COLO829 (cell line): ENCODE measurements at regions not wholly inside any gene's neighbourhood (a gene's known extent, or its start where the extent isn't known, plus 50 kb on each side); places are given as distances from the start of the nearest gene placed in this dataset.
"Not testable (repeated sequence)": the region's sequence is repeated elsewhere in the genome, so short reads cannot be mapped to it uniquely, and the experiment has no call there.

ENCODE experiments used
- DNase-seq: peaks from one replicate; pipeline ENCODE4 v3.0.0; 2012; ENCODE audit warnings: low spot score

- DNase-seq = not testable (repeated sequence)
Observed at GRCh38 chr12:102666176-102666575, 185.8 kb upstream of the IGF1 start.

GRCh38 chr12:102659200-102659911 is 179.0 kb upstream of the IGF1 start:
- DNase-seq = no peak

GRCh38 chr12:102653406-102653805 is 173.0 kb upstream of the IGF1 start:
- no peak for DNase-seq

GRCh38 chr12:102652645-102653313 is 172.4 kb upstream of the IGF1 start:
- DNase-seq = no peak

GRCh38 chr12:102645968-102646367 is 165.6 kb upstream of the IGF1 start:
- no peak for DNase-seq

- DNase-seq = no peak
Observed at GRCh38 chr12:102643879-102644575, 163.7 kb upstream of the IGF1 start.

- no peak for DNase-seq
Observed at GRCh38 chr12:102642199-102642598, 161.8 kb upstream of the IGF1 start.

- not testable (repeated sequence) for DNase-seq
Observed at GRCh38 chr12:102640658-102641057, 160.3 kb upstream of the IGF1 start.

GRCh38 chr12:102638777-102639176 is 158.4 kb upstream of the IGF1 start:
- DNase-seq = no peak

- DNase-seq = no peak
Observed at GRCh38 chr12:102633981-102634605, 153.7 kb upstream of the IGF1 start.

GRCh38 chr12:102631274-102631673 is 150.9 kb upstream of the IGF1 start:
- DNase-seq = peak; percentile 65

- DNase-seq = no peak
Observed at GRCh38 chr12:102629262-102629888, 149.0 kb upstream of the IGF1 start.

GRCh38 chr12:102625819-102626218 is 145.5 kb upstream of the IGF1 start:
- no peak for DNase-seq

- no peak for DNase-seq
Observed at GRCh38 chr12:102622618-102623017, 142.3 kb upstream of the IGF1 start.

GRCh38 chr12:102618197-102618877 is 138.0 kb upstream of the IGF1 start:
- no peak for DNase-seq

- no peak for DNase-seq
Observed at GRCh38 chr12:102616692-102617091, 136.3 kb upstream of the IGF1 start.

- no peak for DNase-seq
Observed at GRCh38 chr12:102611995-102612394, 131.6 kb upstream of the IGF1 start.

- DNase-seq = no peak
Observed at GRCh38 chr12:102609996-102610395, 129.6 kb upstream of the IGF1 start.

GRCh38 chr12:102603021-102603420 is 122.7 kb upstream of the IGF1 start:
- DNase-seq = no peak

GRCh38 chr12:102602521-102602920 is 122.2 kb upstream of the IGF1 start:
- DNase-seq = no peak

GRCh38 chr12:102601621-102602020 is 121.3 kb upstream of the IGF1 start:
- no peak for DNase-seq

- DNase-seq = no peak
Observed at GRCh38 chr12:102596687-102597086, 116.3 kb upstream of the IGF1 start.
